ENCODE measurements at regions not wholly inside any gene's neighbourhood (a gene's known extent, or its start where the extent isn't known, plus 50 kb on each side); places are given as distances from the start of the nearest gene placed in this dataset.
"Not testable (repeated sequence)": the region's sequence is repeated elsewhere in the genome, so short reads cannot be mapped to it uniquely, and the experiment has no call there.

DNA sequence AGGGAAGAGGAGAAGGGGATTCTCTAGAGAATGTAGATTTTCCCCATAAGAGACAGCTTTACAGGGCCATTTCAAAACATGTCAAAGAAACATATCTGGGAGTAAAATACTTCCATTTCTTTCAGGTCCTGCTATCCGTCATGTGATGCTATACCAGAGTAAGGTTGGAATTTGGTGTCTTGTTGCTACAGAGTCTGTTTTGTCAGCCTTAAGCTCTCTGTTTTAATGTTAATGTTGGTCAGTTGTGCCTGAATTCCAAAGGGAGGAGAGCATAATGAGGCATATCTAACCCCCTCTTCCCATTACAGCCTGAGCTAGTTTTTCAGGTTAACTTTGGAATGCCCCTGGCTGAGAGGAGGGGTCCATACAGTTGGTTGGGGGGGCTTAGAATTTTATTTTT is 94.7 kb upstream of the CCDC71L start:
- Histone ChIP-seq H3K9me3 (no peaks in the 10 kb centered on the region), H3K36me3 (no peaks in the 10 kb centered on the region), H3K4me1 (no peaks in the 10 kb centered on the region), H3K27ac (no peak overlapping the region), H3K4me3 (no peak overlapping the region), H3K27me3 (no peaks in the 10 kb centered on the region)
- no peak for DNase-seq (ENCODE audit: low spot score in 2 of 2)
- intact Hi-C loops (cut with DNase I), result no loop called here
- no peak for TF ChIP-seq CTCF (IDR thresholded peaks at IDR 0.05)

GRCh38 chr7:106756071-106756470 is 95.1 kb upstream of the CCDC71L start:
- intact Hi-C loops (cut with DNase I), result no loop called here
- DNase-seq (ENCODE audit: low spot score in 2 of 2), result no peak
- Histone ChIP-seq H3K27ac (no peak overlapping the region), H3K27me3 (no peaks in the 10 kb centered on the region), H3K36me3 (no peaks in the 10 kb centered on the region), H3K4me1 (no peaks in the 10 kb centered on the region), H3K9me3 (no peaks in the 10 kb centered on the region), H3K4me3 (no peak overlapping the region)
- TF ChIP-seq CTCF (IDR thresholded peaks at IDR 0.05), result no peak

DNA sequence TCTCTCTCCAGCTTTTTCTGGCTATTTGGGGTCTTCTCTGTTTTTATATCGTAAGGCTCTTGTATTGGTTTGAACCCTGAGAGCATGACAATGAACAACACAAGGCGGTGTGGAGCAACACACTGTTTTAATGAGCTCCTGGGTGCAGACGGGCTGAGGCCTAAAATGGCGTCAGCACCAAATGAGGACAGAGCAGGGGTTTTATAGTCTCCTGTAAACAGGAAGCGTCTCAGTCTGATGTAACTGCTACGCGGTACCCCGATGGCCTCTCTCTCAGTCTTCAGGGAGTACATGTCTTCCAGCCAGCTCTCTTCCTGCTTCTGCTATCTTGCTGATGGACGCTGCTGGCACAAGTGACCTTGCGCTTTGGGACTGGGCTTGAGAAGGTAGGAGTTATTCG is 95.9 kb upstream of the CCDC71L start:
- no peaks in the 10 kb centered on the region for H3K27me3 ChIP-seq
- TF ChIP-seq CTCF (IDR thresholded peaks at IDR 0.05), result no peak
- H3K27ac ChIP-seq, result no peak overlapping the region
- H3K4me1 ChIP-seq, result no peaks in the 10 kb centered on the region
- no peaks in the 10 kb centered on the region for H3K36me3 ChIP-seq
- no peak for DNase-seq (ENCODE audit: low spot score in 2 of 2)
- intact Hi-C loops (cut with DNase I), result no loop called here
- H3K9me3 ChIP-seq, result no peaks in the 10 kb centered on the region
- no peak overlapping the region for H3K4me3 ChIP-seq

DNA sequence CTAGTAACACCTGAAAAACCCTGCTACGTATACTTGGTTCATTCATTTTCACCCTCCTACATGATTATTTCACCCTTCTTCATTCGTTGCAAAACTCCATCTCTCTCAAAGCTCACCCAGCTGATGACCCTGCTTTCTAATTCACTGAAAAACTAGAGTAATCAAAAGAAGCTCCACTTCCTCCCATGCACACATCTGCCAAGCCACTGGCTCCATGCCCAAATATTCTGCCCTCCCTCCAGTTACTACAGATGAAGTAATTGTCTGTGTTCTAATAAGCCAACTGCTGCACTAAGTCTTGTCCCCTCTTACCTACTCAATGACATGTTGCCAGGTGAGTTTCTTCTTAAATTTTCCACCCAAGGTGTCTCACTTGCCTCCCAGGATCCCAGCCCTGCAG is 96.9 kb upstream of the CCDC71L start:
- DNase-seq (ENCODE audit: low spot score in 2 of 2), result no peak
- Histone ChIP-seq H3K36me3 (no peaks in the 10 kb centered on the region), H3K27ac (no peak overlapping the region), H3K27me3 (no peaks in the 10 kb centered on the region), H3K9me3 (no peaks in the 10 kb centered on the region), H3K4me1 (no peaks in the 10 kb centered on the region), H3K4me3 (no peak overlapping the region)
- TF ChIP-seq CTCF (IDR thresholded peaks at IDR 0.05), result no peak
- intact Hi-C loops (cut with DNase I), result no loop called here

DNA sequence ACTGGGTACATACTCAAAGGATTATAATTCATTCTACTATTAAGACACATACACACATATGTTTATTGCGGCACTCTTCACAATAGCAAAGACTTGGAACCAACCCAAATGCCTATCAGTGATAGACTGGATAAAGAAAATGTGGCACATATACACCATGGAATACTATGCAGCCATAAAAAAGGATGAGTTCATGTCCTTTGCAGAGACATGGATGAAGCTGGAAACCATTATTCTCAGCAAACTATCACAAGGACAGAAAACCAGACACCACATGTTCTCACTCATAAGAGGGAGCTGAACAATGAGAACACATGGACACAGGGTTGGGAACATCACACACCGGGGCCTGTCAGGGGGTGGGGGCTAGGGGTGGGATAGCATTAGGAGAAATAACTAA is 101.9 kb upstream of the CCDC71L start:
- H3K36me3 ChIP-seq; DNase-seq (ENCODE audit: low spot score in 2 of 2); H3K27me3 ChIP-seq; H3K4me1 ChIP-seq; intact Hi-C loops (cut with DNase I); H3K9me3 ChIP-seq; H3K27ac ChIP-seq; H3K4me3 ChIP-seq: not testable (repeated sequence)

GRCh38 chr7:106763717-106764116 is 101.4 kb upstream of the PIK3CG start:
- intact Hi-C loops (cut with DNase I), result no loop called here
- Histone ChIP-seq H3K27ac (no peak overlapping the region), H3K4me3 (no peak overlapping the region), H3K36me3 (no peaks in the 10 kb centered on the region), H3K27me3 (no peaks in the 10 kb centered on the region), H3K9me3 (no peaks in the 10 kb centered on the region), H3K4me1 (no peaks in the 10 kb centered on the region)
- no peak for DNase-seq (ENCODE audit: low spot score in 2 of 2)
- TF ChIP-seq CTCF (IDR thresholded peaks at IDR 0.05), result no peak

Data from ascending aorta (tissue), 2 donors.